H1 (cell line): ENCODE measurements at regions not wholly inside any gene's neighbourhood (a gene's known extent, or its start where the extent isn't known, plus 50 kb on each side); places are given as distances from the start of the nearest gene placed in this dataset.
"Not testable (repeated sequence)": the region's sequence is repeated elsewhere in the genome, so short reads cannot be mapped to it uniquely, and the experiment has no call there.

Experiments
- CTCF ChIA-PET: fragments of 300-600 bp; sonication (Branson Sonifier 250); formaldehyde crosslinking; loops from one replicate; lab custom pipeline; 2021; ENCODE audit not compliant: partially characterized antibody; lab: Charles Lee
- POLR2A ChIA-PET: fragments of 300-600 bp; sonication (Branson Sonifier 250); formaldehyde crosslinking; loops from one replicate; lab custom pipeline; 2021; ENCODE audit warnings: inconsistent platforms; ENCODE audit not compliant: partially characterized antibody; lab: Charles Lee
- DNase-seq, 2 experiments: peaks; one replicate each; pipeline versions ENCODE4 v3.0.0 to v3.0.0-alpha.2; 2010 to 2022; ENCODE audit warnings: low spot score in 2 of 2, low read depth in 1 of 2, mixed read lengths in 1 of 2
- FAIRE-seq: peaks from 2 replicates; lab custom pipeline; 2011; peaks lifted over from hg19 to GRCh38; lab: Jason Lieb, UNC
- H2AFZ ChIP-seq: 2 replicates; pipeline ENCODE4 v1.8.1; 2012; ENCODE audit warnings: low read length, inconsistent platforms
- H2AK5ac ChIP-seq: 2 replicates; pipeline ENCODE4 v1.6.1; 2013; ENCODE audit warnings: low read depth, low read length
- H2BK120ac ChIP-seq: replicated peaks from 2 replicates; pipeline ENCODE3; 2013; ENCODE audit warnings: low read depth, low read length, inconsistent platforms
- H2BK12ac ChIP-seq: 2 replicates; pipeline ENCODE4 v1.6.1; 2013; ENCODE audit warnings: low read depth, low read length
- H2BK15ac ChIP-seq: 2 replicates; pipeline ENCODE4 v1.6.1; 2013; ENCODE audit warnings: low read length
- H2BK20ac ChIP-seq: 2 replicates; pipeline ENCODE4 v1.6.1; 2013; ENCODE audit warnings: low read length
- H2BK5ac ChIP-seq: 2 replicates; pipeline ENCODE4 v1.6.1; 2013; ENCODE audit warnings: low read depth, low read length
- H3K14ac ChIP-seq: 2 replicates; pipeline ENCODE4 v1.6.1; 2013; ENCODE audit warnings: inconsistent platforms; ENCODE audit not compliant: insufficient read length
- H3K18ac ChIP-seq: 2 replicates; pipeline ENCODE4 v1.6.1; 2013; ENCODE audit warnings: low read length; ENCODE audit errors: extremely low read depth
- H3K23ac ChIP-seq: 2 replicates; pipeline ENCODE4 v1.6.1; 2013; ENCODE audit warnings: inconsistent platforms; ENCODE audit not compliant: insufficient read length
- H3K23me2 ChIP-seq: 2 replicates; pipeline ENCODE4 v1.6.1; 2013; ENCODE audit warnings: low read depth, low read length
- H3K27ac ChIP-seq: 2 replicates; pipeline ENCODE4 v1.6.1; 2011; ENCODE audit warnings: low read depth, low read length, inconsistent platforms
- H3K27me3 ChIP-seq, 4 experiments: replicated peaks in 1 of 4; 1 replicate in 1 of 4; 2 replicates in 3 of 4; pipeline versions ENCODE4 v1.6.1 to v1.8.1; 2011 to 2013; ENCODE audit warnings: low read length in 3 of 4, mild to moderate bottlenecking in 3 of 4, inconsistent platforms in 2 of 4, mixed read lengths in 2 of 4, moderate library complexity in 1 of 4; ENCODE audit not compliant: control insufficient read depth in 3 of 4, insufficient read depth in 3 of 4; ENCODE audit errors: extremely low read depth in 1 of 4
- H3K36me3 ChIP-seq, 4 experiments: 2 replicates each; pipeline versions ENCODE4 v1.6.1 to v1.8.1; 2011 to 2013; ENCODE audit warnings: mild to moderate bottlenecking in 4 of 4, low read length in 3 of 4, moderate library complexity in 2 of 4, control low read depth in 1 of 4, inconsistent platforms in 1 of 4; ENCODE audit not compliant: insufficient read depth in 4 of 4, control insufficient read depth in 2 of 4
- H3K4ac ChIP-seq: replicated peaks from 2 replicates; pipeline ENCODE3; 2013; ENCODE audit warnings: low read length, low read depth, mixed read lengths, inconsistent platforms; ENCODE audit not compliant: insufficient read length
- H3K4me1 ChIP-seq, 4 experiments: replicated peaks in 1 of 4; 1 replicate in 1 of 4; 2 replicates in 3 of 4; pipeline versions ENCODE4 v1.6.1 to v1.8.1; 2011 to 2013; ENCODE audit warnings: low read length in 3 of 4, inconsistent platforms in 2 of 4, mixed read lengths in 1 of 4; ENCODE audit not compliant: insufficient read depth in 4 of 4, control insufficient read depth in 3 of 4
- H3K4me2 ChIP-seq, 2 experiments: 2 replicates each; pipeline versions ENCODE4 v1.6.1 to v1.8.1; 2011 to 2013; ENCODE audit warnings: low read depth in 2 of 2, low read length in 2 of 2, control low read depth in 1 of 2, inconsistent platforms in 1 of 2, mild to moderate bottlenecking in 1 of 2; ENCODE audit not compliant: insufficient read depth in 1 of 2
- H3K4me3 ChIP-seq, 4 experiments: fragments of 200-600, 300-600 bp in 1 of 4; sonication (generic), shearing (Covaris generic), sonication (Bioruptor Twin) in 1 of 4; 2 replicates each; pipeline versions ENCODE4 v1.5.1 to v1.8.1; 2011 to 2016; ENCODE audit warnings: low read length in 4 of 4, low read depth in 3 of 4, control low read depth in 2 of 4, inconsistent platforms in 2 of 4, mild to moderate bottlenecking in 2 of 4, mixed read lengths in 1 of 4, moderate library complexity in 1 of 4; ENCODE audit not compliant: insufficient read depth in 2 of 4; ENCODE audit errors: extremely low read depth in 1 of 4
- H3K56ac ChIP-seq: replicated peaks from 2 replicates; pipeline ENCODE3; 2013; ENCODE audit warnings: low read depth, mild to moderate bottlenecking, mixed read lengths, low read length, inconsistent platforms; ENCODE audit not compliant: insufficient read length
- H3K79me1 ChIP-seq: 2 replicates; pipeline ENCODE4 v1.6.1; 2013; ENCODE audit warnings: low read depth, low read length, control low read depth
- H3K79me2 ChIP-seq, 2 experiments: 2 replicates each; pipeline versions ENCODE4 v1.6.1 to v1.8.1; 2012 to 2013; ENCODE audit warnings: low read length in 2 of 2, mild to moderate bottlenecking in 2 of 2, inconsistent platforms in 1 of 2; ENCODE audit not compliant: insufficient read depth in 2 of 2, control insufficient read depth in 1 of 2
- H3K9ac ChIP-seq, 4 experiments: replicated peaks in 1 of 4; 1 replicate in 1 of 4; 2 replicates in 3 of 4; pipeline versions ENCODE4 v1.6.1 to v1.8.1; 2011 to 2013; ENCODE audit warnings: low read depth in 3 of 4, low read length in 3 of 4, control low read depth in 2 of 4, mild to moderate bottlenecking in 2 of 4, moderate library complexity in 2 of 4, inconsistent platforms in 1 of 4; ENCODE audit errors: extremely low read depth in 1 of 4
- H3K9me3 ChIP-seq, 2 experiments: 2 replicates each; pipeline versions ENCODE4 v1.6.1 to v1.8.1; 2012 to 2013; ENCODE audit warnings: mild to moderate bottlenecking in 2 of 2, moderate library complexity in 2 of 2, control low read depth in 1 of 2, inconsistent platforms in 1 of 2, low read depth in 1 of 2, low read length in 1 of 2, mixed read lengths in 1 of 2; ENCODE audit not compliant: insufficient read depth in 2 of 2
- H4K20me1 ChIP-seq, 2 experiments: replicated peaks in 1 of 2; 2 replicates each; pipeline versions ENCODE3 to v1.8.1; 2011 to 2013; ENCODE audit warnings: inconsistent platforms in 2 of 2, low read length in 2 of 2, mild to moderate bottlenecking in 1 of 2; ENCODE audit not compliant: insufficient read depth in 2 of 2, control insufficient read depth in 1 of 2
- H4K5ac ChIP-seq: 2 replicates; pipeline ENCODE4 v1.6.1; 2013; ENCODE audit warnings: low read length, low read depth, mixed read lengths, inconsistent platforms; ENCODE audit not compliant: insufficient read length
- H4K8ac ChIP-seq: 2 replicates; pipeline ENCODE4 v1.8.0; 2013; ENCODE audit warnings: mild to moderate bottlenecking, moderate library complexity, low read length, inconsistent platforms; ENCODE audit not compliant: insufficient read depth; ENCODE audit errors: extremely low read depth
- H4K91ac ChIP-seq: replicated peaks from 2 replicates; pipeline ENCODE3; 2013; ENCODE audit warnings: low read length, mixed read lengths, inconsistent platforms; ENCODE audit not compliant: insufficient read length
- CBX8 ChIP-seq: fragments of 300-800, 300-1000 bp; sonication (generic); IDR thresholded peaks from 2 replicates; pipeline ENCODE4 v1.7.1; 2016; ENCODE audit warnings: low read depth, low read length, borderline replicate concordance
- RFX5 ChIP-seq: IDR thresholded peaks from 2 replicates; pipeline ENCODE4 v1.6.1; 2011; ENCODE audit warnings: low read depth, low read length, improper control_type of control experiment, borderline replicate concordance
- TEAD4 ChIP-seq: IDR thresholded peaks from 2 replicates; pipeline ENCODE4 v1.6.1; 2012; ENCODE audit warnings: low read depth, low read length, inconsistent platforms, mixed read lengths
- WGBS, 2 experiments: shearing (Covaris generic) in 1 of 2; methylation state at CpG; one replicate each; pipeline versions ENCODE4 v1.1.6 to v1.1.7; 2013 to 2015; ENCODE audit warnings: low lambda C conversion rate in 2 of 2, mixed read lengths in 2 of 2, inconsistent platforms in 1 of 2, low coverage in 1 of 2, missing lambda C conversion rate in 1 of 2; ENCODE audit not compliant: insufficient replicate concordance in 2 of 2, insufficient coverage in 1 of 2, insufficient read length in 1 of 2; ENCODE audit errors: extremely low coverage in 1 of 2, missing lambda C conversion rate in 1 of 2; 5-methylcytosine and 5-hydroxymethylcytosine counted together
- TF ChIP-seq, protein P1 (sequence below): IDR thresholded peaks from 2 replicates; pipeline ENCODE4 v1.6.1; 2012; ENCODE audit warnings: low read length, inconsistent platforms

DNA sequence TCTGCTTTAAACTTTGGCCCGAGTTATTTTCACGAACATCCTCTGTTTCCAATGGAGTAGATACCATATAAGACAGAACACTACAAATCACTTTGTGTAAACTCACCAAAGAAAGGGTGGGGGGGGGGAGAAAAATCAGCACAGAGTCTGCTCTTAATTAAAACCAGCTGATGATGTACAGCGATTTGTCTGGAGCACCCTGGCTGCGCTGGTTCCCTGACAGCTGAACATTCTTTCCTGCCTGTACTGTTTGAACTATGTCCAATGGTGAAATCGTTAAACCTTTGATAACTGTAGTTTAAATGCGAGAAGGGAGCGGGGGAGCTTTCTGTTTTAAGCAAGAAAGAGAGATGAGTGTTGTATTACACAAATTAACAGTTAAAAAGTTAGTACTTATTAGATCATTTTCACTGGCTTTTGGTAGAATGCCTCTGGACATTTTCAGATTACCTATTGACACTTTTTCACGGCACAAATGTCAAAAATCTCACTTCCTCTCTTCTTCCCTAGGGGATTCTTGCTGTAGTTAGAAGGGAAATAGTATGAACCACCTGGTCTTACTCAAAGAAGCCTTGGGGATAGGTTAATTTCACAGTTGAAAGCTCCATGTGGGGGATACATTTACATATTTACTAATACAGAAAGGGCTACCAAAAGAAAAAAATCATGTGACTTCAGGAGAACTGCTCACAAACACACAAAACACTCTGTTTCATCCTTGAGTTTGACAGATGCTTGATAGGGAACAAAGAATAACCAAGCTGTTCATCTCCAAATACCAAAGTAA is 140.2 kb upstream of the RUNX1 start (continued):
- TF ChIP-seq, protein P1, sequence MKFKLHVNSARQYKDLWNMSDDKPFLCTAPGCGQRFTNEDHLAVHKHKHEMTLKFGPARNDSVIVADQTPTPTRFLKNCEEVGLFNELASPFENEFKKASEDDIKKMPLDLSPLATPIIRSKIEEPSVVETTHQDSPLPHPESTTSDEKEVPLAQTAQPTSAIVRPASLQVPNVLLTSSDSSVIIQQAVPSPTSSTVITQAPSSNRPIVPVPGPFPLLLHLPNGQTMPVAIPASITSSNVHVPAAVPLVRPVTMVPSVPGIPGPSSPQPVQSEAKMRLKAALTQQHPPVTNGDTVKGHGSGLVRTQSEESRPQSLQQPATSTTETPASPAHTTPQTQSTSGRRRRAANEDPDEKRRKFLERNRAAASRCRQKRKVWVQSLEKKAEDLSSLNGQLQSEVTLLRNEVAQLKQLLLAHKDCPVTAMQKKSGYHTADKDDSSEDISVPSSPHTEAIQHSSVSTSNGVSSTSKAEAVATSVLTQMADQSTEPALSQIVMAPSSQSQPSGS = no peak
- TF ChIP-seq CBX8 (no peak), TEAD4 (no peak), RFX5 (no peak)

DNA sequence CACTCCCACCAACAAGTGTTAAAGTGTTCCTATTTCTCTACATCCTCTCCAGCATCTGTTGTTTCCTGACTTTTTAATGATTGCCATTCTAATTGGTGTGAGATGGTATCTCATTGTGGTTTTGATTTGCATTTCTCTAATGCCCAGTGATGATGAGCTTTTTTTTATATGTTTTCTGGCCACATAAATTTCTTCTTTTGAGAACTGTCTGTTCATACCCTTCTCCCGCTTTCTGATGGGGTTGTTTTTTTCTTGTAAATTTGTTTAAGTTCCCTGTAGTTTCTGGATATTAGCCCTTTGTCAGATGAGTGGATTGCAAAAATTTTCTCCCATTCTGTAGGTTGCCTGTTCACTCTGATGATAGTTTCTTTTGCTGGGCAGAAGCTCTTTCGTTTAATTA is 134.3 kb upstream of the RUNX1 start:
- H4K5ac ChIP-seq, H3K9ac ChIP-seq, H2BK20ac ChIP-seq, H3K4me2 ChIP-seq, H2BK15ac ChIP-seq, H4K8ac ChIP-seq, H3K4me1 ChIP-seq, H3K14ac ChIP-seq, H2BK120ac ChIP-seq, H4K91ac ChIP-seq, H2AFZ ChIP-seq, H3K18ac ChIP-seq, H3K4ac ChIP-seq, H3K27ac ChIP-seq, DNase-seq, POLR2A ChIA-PET, H3K27me3 ChIP-seq, H3K36me3 ChIP-seq, H3K79me1 ChIP-seq, H3K4me3 ChIP-seq, H4K20me1 ChIP-seq, H3K56ac ChIP-seq, H3K23me2 ChIP-seq, H2BK12ac ChIP-seq, H3K79me2 ChIP-seq, H3K23ac ChIP-seq, H3K9me3 ChIP-seq, H2AK5ac ChIP-seq, FAIRE-seq, H2BK5ac ChIP-seq: not testable (repeated sequence)
- WGBS, 2 experiments = 82% methylated on average over 2 of the region's 2 CpGs; no CpG with 5 or more reads in 1 of the 2 experiments
- CTCF ChIA-PET = interaction anchor here (1.5 kb wide), 1 partner anchor 438 kb away, joined by 3 read pairs; no protein-coding TSS in a partner anchor
